Stimulated activated CD8-positive, alpha-beta memory T cell treated with anti-CD3 and anti-CD28 coated beads, Interleukin-12 subunit alpha, Interleukin-12 subunit beta, amount 100 ng/mL, for 24 hours (primary cell): ENCODE measurements at regions not wholly inside any gene's neighbourhood (a gene's known extent, or its start where the extent isn't known, plus 50 kb on each side); places are given as distances from the start of the nearest gene placed in this dataset.
"Not testable (repeated sequence)": the region's sequence is repeated elsewhere in the genome, so short reads cannot be mapped to it uniquely, and the experiment has no call there.

Experiments used
- DNase-seq: peaks from one replicate; pipeline ENCODE4 v3.0.0-alpha.2; 2020; ENCODE audit errors: extremely low read depth

DNA sequence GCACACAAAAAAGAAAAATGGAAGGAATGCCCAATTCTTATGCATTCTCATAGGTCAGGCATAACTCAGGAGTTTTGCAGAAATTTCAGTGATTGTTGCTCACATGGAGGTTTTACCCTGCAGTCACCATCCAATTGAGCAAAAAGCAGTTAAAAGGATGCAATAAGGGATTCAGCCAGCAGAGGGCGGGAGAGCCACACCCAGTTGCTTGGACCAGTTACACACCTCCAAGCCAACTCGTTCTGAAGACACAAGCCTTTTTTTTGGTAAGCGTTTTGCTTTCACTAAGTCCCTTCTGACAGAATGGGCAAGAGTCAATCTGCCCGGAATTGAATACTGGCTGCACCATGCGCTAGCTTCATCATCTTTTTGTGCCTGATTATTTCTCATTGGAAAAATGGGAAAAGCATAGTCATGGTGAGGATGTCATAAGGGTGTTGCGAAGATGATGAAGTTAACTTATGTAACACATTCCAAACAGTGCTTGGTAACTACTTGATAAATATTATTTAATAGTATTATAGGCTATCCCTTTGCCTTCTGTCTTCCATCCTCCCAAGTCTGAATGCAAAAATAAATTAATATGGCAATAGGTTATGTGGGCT lies 154.4 kb upstream of the SGO1 start:
- DNase-seq = peak; percentile 1

DNA sequence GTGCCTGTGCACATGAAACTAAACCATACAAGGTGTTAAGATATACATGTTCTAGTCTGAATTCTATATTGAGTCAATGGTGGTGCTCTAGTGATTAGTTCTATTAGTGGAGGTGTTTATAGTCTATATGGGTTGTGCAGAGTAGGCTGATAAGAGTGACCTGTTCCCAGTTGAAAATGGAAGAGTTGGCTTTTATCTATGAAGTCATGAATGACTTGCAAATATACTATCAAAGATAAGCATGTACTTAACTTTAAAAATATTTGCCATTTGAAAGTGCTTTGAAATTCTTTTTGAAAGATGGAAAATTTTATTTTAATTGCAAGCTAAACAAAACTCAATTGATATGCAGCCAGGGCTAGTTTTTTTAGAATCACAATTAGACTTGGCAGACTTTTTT lies 150.6 kb upstream of the SGO1 start:
- DNase-seq = no peak

DNA sequence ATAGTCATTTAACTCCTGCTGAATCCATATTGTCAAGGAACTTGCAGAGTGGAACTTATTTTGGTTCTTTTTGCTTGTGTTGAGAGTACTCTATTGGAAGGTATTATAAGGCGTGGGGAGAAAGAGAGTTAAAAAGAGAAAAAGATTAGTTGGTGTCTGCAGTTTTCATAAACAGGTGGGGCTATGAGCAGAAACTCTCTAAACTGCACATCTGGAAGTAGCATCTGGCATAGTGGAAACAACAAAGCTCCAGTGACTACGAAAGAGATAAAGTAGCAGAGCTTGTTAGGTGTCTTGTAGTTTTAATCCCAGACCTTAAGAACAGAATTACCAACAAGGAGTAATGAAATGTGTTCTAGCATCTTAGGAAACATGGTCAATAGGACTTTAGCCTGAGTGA lies 148.8 kb upstream of the SGO1 start:
- DNase-seq = no peak

DNA sequence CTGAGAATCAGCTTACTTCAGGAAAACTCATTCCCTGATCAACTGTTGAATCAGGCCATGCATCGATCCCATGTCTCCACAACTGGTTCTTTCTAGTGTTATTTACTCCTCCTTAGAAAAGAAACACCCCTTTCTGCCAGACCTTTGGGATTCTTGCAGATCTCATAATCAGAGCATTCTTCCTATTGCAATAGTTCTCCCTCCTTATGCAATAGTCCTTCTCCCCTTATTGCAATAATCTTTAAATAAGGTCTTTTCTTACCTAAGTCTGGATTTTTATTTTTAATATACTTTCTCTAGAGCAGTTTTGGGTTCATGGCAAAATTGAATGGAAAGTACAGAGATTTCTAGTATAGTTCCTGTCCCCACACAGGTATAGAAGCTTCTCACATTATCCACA lies 141.9 kb upstream of the SGO1 start:
- no peak for DNase-seq

DNA sequence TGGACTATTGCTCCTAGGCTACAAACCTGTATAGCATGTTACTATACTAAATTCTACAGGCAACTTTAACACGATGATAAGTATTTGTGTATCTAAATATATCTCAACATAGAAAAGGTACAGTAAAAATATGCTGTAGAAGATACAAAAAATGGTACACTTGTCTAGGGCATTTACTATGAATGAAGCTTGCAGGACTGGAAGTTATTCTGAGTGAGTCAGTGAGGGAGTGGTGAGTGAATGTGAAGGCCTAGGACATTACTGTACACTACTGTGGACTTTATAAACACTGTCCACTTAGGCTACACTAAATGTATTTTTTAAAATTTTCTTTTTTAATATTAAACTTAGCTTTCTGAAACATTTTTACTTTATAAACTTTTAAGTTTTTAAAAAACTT lies 140.5 kb upstream of the SGO1 start:
- no peak for DNase-seq

DNA sequence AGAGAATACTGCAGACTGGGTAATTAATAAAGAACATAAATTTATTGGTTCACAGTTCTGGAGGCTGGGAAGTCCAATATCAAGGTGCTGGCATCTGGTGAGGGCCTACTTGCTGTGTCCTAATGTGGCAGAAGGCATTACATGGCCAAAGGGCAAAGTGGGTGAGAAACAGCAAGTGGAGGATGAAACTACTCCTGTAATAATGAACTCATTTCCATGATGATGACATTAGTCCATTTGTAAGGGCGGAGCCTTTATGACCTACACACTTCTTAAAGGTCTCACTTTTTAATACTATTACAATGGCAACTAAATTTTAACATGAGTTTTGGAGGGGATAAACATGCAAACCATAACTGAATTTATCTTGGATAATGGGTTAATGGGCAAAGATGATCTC lies 139.6 kb upstream of the SGO1 start:
- DNase-seq = no peak

DNA sequence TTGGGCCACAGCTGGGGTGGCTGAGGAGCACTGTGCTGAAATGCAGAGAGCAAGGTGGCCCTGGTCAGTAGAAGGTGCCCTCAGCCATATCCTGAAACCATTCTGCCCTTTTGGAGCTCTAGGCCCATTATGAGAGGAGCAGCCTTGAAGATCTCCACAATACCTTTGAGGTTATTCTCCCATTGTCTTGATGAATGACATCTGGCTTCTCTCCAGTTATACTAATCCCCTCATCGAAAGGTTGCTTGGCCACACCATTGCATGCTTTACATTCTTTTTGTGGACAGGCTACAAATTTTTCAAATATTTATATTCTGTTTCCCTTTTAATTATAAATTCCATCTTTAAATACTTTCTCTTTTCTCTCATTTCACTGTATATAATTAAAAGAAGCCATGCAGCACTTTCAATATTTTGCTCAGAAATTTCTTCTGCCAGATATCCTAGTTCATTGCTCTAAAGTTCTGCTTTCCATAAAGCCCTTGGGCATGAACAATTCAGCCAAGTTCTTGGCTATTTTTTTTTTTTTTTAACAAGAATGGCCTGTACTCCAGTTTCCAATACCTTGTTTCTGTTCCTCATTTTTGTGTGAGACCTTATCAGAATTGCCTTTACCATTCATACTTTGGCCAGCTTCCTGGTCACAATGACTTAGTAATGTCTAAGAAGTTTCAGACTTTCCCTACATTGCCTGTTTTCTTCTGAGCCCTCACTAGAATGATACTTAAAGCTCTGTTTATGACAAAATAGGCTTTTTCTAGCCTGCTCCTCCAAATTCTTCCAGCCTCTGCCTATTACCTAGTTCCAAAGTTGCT lies 138.9 kb upstream of the SGO1 start:
- DNase-seq = no peak

DNA sequence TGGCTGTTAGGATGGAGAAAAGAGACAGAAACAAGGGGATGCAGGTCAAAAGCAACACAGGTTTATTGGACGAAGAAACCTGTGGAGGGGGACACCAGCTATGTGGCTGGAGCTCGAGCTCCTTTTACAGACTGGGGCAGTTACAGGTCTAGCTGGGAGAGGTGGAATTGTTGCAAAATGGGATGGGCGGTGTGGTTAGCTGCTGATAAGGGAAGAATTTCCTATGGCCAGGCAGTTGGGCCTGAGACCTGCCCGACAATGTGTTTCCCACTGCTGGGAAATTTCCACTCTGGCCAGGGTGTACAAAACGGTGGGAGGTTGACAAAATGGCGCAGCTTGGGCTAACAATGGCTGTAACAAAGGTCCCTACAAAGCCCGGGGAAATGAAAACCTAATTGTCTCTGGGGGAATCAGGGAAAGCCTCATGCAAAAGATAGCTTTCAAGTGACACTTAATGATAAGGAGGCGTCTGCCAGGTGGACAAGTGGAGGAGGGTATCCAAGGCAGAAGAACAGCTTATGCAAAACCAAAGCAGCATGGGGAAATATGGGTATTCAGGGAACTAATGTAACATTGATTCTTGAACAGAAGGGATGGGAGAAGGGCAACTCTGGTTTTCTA lies 137.4 kb upstream of the SGO1 start:
- DNase-seq = no peak

DNA sequence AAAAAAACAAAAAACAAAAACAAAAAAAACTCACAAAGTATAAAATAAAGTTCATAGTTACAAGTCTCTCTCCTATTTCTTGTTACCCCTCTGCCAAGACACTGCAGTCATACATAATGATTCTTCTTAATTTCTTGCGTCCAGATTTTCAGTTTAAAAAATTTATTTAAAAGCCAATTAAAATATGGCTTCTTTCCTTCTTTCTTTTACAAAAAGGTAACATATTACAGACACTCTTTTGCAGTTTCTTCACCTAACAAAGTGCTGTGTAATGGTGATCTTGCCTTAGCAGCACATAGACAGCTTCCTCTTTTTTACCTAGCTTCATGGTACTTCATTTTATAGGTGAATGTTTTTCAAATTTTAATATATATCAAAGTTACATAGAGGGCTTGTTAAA lies 136.1 kb upstream of the SGO1 start:
- DNase-seq = no peak

DNA sequence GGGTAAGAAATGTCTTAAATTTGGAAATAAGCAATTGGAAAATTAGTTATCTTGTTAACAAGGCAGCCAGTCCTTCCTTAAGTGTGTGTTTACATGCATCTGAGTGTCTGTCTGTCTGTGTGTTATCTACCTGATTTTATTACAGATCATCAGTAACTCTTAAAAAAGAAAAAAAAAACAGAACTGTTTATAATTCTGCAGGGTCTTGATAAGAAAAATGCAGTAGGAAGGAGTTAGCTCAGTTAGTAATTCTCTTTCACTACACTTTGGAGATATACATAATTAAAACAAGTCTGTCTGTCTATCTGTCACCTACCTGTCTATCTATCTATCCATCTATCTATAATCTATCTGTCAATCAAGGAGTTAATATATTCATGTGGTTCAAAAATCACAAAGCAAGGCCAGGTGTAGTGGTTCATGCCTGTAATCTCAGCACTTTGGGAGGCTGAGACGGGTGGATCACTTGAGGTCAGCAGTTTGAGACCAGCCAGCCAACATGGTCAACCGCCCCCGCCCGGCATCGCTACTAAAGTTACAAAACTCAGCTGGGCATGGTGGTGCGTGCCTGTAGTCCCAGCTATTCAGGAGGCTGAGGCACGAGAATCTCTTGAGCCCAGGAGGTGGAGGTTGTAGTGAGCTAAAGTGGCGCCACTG lies 135.5 kb upstream of the SGO1 start:
- DNase-seq = no peak

DNA sequence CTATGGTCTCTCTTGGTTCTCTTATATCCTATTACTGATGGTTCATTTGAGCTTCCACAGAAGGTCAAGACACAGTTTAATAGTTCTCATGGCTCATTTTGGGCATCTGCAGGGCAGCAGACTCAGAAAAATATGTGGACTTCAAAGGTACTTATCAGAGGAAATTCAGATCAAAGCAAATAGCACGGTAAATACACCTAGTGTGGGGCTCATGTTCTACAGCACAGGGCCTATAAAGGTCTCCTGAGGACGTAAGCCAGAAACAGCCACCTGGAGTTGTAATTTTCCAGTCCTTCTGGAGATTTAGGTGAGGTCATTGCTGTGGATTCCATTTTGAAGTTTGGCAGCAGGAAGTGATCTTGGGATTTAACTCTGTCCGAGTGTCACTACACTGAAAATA lies 134.5 kb upstream of the SGO1 start:
- DNase-seq = no peak

DNA sequence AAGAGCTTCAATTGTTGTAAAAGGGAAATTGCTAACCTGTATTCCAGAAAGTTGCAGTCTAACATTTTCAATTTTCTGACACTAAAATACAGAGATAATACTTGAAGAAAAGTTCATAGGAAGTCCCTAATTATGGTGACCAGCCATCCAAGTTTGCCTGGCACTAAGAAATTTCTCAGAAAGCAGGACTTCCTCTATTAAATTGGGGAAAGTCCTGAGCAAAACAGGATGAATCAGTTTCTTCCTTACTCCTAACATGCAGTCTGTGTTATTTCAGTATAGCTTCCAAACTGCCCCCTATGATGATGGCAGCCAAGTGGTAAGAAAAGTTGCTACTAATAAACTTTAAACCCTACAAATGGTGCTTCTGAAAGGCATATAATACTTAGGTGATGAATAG lies 133.5 kb upstream of the SGO1 start:
- DNase-seq = no peak

DNA sequence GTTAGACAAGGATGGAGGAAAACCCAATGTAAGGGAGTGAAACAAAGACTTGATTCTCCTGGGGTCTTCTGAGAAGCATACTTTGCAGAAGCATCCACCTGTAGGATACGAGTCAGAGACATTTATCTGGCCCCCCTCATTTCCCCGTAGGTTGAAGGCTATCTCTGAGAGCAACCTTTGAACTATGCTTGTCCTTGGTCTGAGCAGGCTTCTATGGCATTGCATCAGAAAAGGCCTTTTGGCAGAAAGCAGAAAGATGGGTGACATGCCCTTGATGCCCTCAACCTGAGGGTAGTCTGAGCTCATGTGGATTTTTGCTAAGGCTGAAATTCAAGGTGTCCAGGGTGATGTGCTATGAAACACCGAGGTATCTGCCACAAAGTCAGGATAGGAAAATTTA lies 131.6 kb upstream of the SGO1 start:
- DNase-seq = no peak

DNA sequence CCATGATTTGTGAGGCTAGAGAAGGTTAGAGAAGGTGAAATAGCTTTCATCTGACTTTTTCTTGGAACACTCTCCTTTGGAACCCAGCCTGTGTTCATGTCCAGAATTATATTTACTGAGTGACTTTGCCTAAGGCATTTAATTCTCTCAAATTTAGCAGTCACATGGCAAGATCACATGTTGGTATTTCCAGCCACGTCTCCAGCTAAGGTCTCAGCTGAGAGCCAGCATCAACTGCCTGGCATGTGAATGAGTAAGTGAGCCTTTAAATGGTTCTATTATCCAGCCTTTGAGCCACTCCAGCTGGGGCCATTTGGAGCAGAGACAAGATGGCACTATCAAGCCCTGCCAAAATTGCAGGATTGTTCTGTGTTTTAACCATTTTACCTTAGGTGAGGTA lies 130.2 kb upstream of the SGO1 start:
- DNase-seq = no peak

DNA sequence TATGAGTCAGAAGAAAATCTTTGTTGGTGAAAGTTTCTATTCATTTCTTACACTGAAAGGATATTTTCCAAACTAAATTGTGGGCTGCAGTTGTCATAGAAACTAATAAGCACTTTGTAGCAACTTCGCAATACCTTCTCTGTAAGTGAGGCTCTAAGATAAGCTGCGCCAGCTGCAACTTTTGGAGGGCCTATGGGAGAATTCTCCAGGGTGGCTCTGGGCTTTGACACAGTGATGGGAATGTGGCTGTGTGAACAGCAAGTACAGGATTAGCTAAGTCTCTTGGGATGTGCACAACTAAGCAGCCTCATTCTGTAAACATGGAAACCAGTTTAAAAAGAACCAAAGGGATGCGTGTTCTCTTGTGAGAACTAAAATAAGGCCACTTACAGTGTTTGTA lies 124.6 kb upstream of the SGO1 start:
- no peak for DNase-seq

DNA sequence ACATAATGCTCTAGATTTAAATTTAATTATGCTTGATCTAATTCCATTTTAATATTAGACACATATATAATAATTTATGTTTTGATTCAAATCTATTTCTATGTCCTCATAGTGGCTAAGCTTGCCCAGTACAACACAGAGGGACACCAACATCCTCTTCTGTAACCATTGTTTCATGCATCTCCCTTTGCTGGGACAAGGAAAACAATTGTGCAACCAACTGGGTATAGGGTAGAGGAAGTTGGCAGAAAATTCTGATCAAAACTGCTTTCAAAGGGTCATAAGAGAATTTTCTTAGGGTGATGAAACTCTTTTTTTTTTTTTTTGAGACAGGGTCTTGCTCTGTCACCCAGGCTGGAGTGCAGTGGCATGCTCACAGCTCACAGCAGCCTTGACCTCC lies 121.4 kb upstream of the SGO1 start:
- no peak for DNase-seq

DNA sequence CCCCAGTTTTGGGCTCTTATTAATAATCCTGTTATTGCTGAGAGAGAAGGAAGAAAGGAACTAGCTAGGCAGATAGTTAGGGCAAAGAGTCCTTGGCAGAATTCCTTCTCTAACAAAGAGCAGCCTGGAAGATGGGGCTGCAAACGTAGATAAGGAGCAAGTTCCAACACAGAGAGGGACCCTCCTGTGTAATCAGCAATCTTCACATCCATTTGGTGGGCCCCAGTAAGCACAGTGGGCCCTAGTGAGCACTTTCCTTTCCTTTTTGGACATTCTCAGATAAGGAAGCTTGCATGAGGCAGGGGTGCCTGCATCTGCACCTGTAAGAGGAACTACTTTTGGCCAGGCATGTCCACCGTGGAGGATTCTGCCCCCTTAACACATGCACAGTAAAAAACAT lies 119.6 kb upstream of the SGO1 start:
- DNase-seq = no peak

DNA sequence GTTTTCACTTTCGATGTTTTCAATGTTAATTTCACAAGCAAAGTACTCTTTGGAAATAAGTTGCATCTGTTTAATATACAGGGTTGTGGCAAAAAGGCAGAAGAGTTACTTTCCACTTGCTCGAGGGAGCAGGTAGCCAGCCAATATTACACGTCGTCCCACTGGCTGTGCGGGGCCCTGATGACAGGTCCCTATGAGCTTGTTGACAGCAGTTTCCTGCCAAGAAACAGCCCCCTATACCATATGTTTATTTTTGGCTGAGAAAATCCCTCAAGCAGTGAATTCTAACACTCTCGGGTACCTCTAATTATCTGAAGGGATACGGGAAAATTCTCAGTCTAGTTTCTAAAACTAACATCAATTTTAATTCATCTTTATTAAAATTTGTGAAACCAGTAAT lies 116.8 kb upstream of the SGO1 start:
- no peak for DNase-seq

DNA sequence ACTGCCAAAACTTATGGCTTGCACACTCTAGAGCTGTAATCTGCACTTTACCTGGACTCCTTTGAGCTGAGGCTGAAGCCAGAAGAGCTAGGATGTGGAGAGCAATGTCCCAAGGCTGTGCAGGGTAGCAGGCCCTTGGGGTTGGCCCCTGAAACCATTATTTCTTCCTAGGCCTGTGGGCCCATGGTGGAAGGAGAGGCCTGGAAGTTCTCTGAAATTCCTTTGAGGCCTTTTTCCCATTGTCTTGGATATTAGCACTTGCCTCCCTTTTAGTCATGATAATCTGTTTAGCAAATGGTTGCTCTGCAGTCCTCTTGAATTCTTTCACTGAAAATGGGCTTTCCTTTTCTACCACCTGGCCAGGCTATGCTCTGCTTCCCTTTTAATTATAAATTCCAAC lies 102.0 kb upstream of the SGO1 start:
- no peak for DNase-seq

DNA sequence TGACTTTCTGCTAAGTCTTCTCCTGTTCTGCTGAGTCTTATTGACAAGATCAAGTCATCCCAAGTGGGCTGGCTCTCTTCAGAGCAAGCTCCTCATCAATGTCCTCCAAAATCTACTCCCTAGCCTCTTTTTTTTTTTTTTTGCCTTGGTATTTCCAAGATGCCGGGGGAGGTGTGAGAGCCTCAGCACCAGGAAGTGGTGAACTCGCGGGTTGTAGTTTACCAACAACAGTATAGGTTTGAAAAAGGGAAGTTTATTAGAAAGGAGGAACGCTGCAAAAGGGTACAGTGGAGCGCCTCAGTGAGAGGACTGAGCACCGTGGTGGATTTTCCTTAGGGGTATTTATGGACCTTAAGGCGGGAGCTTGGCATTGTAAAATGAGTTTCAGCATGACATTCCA lies 94.3 kb upstream of the SGO1 start:
- DNase-seq = no peak

DNA sequence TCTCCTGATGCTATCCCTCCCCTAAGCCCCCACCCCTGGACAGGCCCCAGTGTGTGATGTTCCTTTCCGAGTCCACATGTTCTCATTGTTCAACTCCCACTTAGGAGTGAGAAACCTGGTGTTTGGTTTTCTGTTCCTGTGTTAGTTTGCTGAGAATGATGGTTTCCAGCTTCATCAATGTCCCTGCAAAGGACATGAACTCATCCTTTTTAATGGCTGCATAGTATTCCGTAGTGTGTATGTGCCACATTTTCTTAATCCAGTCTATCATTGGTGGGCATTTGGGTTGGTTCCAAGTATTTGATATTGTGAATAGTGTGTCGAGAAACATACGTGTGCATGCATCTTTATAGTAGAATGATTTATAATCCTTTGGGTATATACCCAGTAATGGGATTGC lies 80.0 kb upstream of the SGO1 start:
- DNase-seq = not testable (repeated sequence)

DNA sequence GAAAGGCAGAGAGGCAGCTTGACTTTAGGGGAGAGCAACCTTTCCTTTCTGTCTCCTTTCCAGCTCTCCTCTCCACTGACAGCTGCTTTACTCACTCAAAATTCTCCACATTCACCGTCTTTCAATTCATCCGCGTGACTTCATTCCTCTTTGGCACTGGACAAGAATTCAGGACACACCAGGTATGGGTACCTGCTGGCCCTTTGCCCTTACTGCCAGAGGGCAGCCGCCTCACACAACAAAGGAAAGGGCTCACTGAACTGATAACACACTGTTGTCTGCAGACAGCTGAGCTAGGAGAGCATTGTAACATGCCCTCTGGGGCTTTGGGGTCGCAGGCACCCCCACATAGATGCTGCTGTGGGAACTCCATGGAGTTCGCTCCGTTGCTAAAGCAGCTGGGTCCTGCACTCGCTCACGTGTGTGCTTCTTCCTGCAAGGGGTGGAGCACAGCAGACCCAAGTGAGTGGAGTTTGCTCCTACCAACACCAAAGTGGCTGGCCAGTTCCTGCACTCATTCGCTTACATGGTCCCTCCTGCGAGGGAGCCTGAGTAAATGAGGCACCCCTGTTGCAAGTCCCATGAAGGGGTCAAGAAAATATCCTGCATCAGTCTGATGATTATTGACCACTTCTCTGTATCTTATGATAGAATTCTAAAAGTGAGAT lies 79.0 kb upstream of the SGO1 start:
- DNase-seq = no peak
